ENCODE measurements at regions not wholly inside any gene's neighbourhood (a gene's known extent, or its start where the extent isn't known, plus 50 kb on each side); places are given as distances from the start of the nearest gene placed in this dataset.

- Mint-ChIP-seq H3K4me3 (ENCODE audit: unreplicated experiment) (no peak overlapping the region), H3K27ac (ENCODE audit: low read depth, unreplicated experiment) (no peak overlapping the region), H3K27me3 (ENCODE audit: insufficient read depth, unreplicated experiment) (no peaks in the 10 kb centered on the region), H3K9me3 (ENCODE audit: unreplicated experiment) (no peaks in the 10 kb centered on the region), H3K36me3 (ENCODE audit: insufficient read depth, unreplicated experiment) (no peaks in the 10 kb centered on the region), H3K4me1 (ENCODE audit: insufficient read depth, unreplicated experiment) (no peaks in the 10 kb centered on the region)
- no peak for TF ChIP-seq CTCF (IDR thresholded peaks at IDR 0.05; ENCODE audit: unreplicated experiment)
- intact Hi-C loops (cut with micrococcal nuclease) = no loop called here
- ChIA-PET CTCF (interaction anchor here (0.6 to 2.5 kb wide), 4 partner anchors 10 to 353 kb away, joined by 3 to 9 read pairs (median 4); no protein-coding TSS in a partner anchor), POLR2A (no interaction called here)
- BruUV-seq (replicated peaks) = no TSS peak
- no peak for DNase-seq (ENCODE audit: unreplicated experiment)
Measured at GRCh38 chr12:63025116-63025515, 90.2 kb upstream of the PPM1H start.

GRCh38 chr12:63023926-63024325 is 89.0 kb upstream of the PPM1H start:
- BruUV-seq (replicated peaks) = no TSS peak
- H3K9me3 Mint-ChIP-seq (ENCODE audit: unreplicated experiment) = no peaks in the 10 kb centered on the region

GRCh38 chr12:63021116-63021515 is 86.2 kb upstream of the PPM1H start:
- H3K4me1 Mint-ChIP-seq (ENCODE audit: insufficient read depth, unreplicated experiment) = no peaks in the 10 kb centered on the region
- CTCF ChIA-PET = interaction anchor here (0.9 to 1.1 kb wide), 2 partner anchors 207 to 208 kb away, joined by 3 to 4 read pairs; no protein-coding TSS in a partner anchor
- no peak for TF ChIP-seq CTCF (IDR thresholded peaks at IDR 0.05; ENCODE audit: unreplicated experiment)
- H3K36me3 Mint-ChIP-seq (ENCODE audit: insufficient read depth, unreplicated experiment) = no peaks in the 10 kb centered on the region
- H3K4me3 Mint-ChIP-seq (ENCODE audit: unreplicated experiment) = no peak overlapping the region
- POLR2A ChIA-PET = no interaction called here
- no peaks in the 10 kb centered on the region for H3K9me3 Mint-ChIP-seq (ENCODE audit: unreplicated experiment)
- no TSS peak for BruUV-seq (replicated peaks)
- no peak for DNase-seq (ENCODE audit: unreplicated experiment)
- intact Hi-C loops (cut with micrococcal nuclease) = no loop called here
- H3K27ac Mint-ChIP-seq (ENCODE audit: low read depth, unreplicated experiment) = no peak overlapping the region
- peaks cover 8% of the 10 kb centered on the region for H3K27me3 Mint-ChIP-seq (ENCODE audit: insufficient read depth, unreplicated experiment)

More at GRCh38 chr12:63023926-63024325, 89.0 kb upstream of the PPM1H start:
- ChIA-PET POLR2A (no interaction called here), CTCF (interaction anchor here (0.8 to 2.5 kb wide), 3 partner anchors 11 to 210 kb away, joined by 3 to 9 read pairs (median 4); no protein-coding TSS in a partner anchor)
- H3K36me3 Mint-ChIP-seq (ENCODE audit: insufficient read depth, unreplicated experiment) = no peaks in the 10 kb centered on the region
- H3K4me1 Mint-ChIP-seq (ENCODE audit: insufficient read depth, unreplicated experiment) = no peaks in the 10 kb centered on the region
- H3K4me3 Mint-ChIP-seq (ENCODE audit: unreplicated experiment) = no peak overlapping the region
- intact Hi-C loops (cut with micrococcal nuclease) = no loop called here
- no peak overlapping the region for H3K27ac Mint-ChIP-seq (ENCODE audit: low read depth, unreplicated experiment)
- no peak for DNase-seq (ENCODE audit: unreplicated experiment)
- no peaks in the 10 kb centered on the region for H3K27me3 Mint-ChIP-seq (ENCODE audit: insufficient read depth, unreplicated experiment)
- no peak for TF ChIP-seq CTCF (IDR thresholded peaks at IDR 0.05; ENCODE audit: unreplicated experiment)

- peaks cover 11% of the 10 kb centered on the region for H3K27me3 Mint-ChIP-seq (ENCODE audit: insufficient read depth, unreplicated experiment)
- ChIA-PET POLR2A (no interaction called here), CTCF (interaction anchor here (0.6 to 1.1 kb wide), 2 partner anchors 24 to 207 kb away, joined by 3 read pairs; no protein-coding TSS in a partner anchor)
- no peaks in the 10 kb centered on the region for H3K4me1 Mint-ChIP-seq (ENCODE audit: insufficient read depth, unreplicated experiment)
- no peaks in the 10 kb centered on the region for H3K9me3 Mint-ChIP-seq (ENCODE audit: unreplicated experiment)
- H3K27ac Mint-ChIP-seq (ENCODE audit: low read depth, unreplicated experiment) = no peak overlapping the region
- H3K36me3 Mint-ChIP-seq (ENCODE audit: insufficient read depth, unreplicated experiment) = no peaks in the 10 kb centered on the region
- DNase-seq (ENCODE audit: unreplicated experiment) = no peak
- no peak overlapping the region for H3K4me3 Mint-ChIP-seq (ENCODE audit: unreplicated experiment)
- intact Hi-C loops (cut with micrococcal nuclease) = no loop called here
- no TSS peak for BruUV-seq (replicated peaks)
- no peak for TF ChIP-seq CTCF (IDR thresholded peaks at IDR 0.05; ENCODE audit: unreplicated experiment)
Measured at GRCh38 chr12:63020269-63020668, 85.3 kb upstream of the PPM1H start.
